Daoy (cell line): ENCODE measurements at regions not wholly inside any gene's neighbourhood (a gene's known extent, or its start where the extent isn't known, plus 50 kb on each side); places are given as distances from the start of the nearest gene placed in this dataset.
A peak's percentile ranks its signal among the peaks of the same experiment; 100 is the strongest.

ENCODE experiments used
- DNase-seq: peaks from one replicate; pipeline ENCODE4 v3.0.0-alpha.2; 2015; ENCODE audit warnings: low read depth

DNA sequence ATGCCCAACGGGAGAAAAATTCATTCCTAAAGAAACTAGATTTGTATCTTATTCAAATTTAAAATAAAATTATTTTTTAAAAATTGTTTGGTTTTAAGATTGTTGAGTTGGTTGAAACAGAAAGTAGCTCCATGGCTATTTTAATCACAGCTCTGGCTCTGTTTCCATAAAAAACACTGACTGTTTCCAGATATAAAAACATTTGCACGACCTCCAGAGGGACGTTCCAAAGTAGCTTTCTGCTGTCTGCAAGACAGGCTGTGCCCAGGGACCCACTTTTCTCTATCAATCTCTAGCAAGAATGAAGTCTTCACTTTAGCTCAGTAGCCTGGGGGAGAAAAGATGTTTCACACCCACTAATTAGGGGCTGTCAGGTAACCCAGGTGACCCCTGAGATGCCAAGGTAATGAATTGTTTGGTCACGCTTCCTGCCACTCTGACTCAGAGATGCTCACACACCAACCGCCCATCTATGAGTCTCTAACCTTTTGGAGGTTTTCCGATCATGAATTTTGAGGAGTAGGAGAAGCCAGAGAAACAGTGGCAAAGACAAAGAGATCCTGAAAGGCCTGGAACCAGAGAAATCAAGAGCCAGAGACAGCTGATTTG is 220.1 kb upstream of the SOX9 start:
- peak; percentile 78 for DNase-seq

DNA sequence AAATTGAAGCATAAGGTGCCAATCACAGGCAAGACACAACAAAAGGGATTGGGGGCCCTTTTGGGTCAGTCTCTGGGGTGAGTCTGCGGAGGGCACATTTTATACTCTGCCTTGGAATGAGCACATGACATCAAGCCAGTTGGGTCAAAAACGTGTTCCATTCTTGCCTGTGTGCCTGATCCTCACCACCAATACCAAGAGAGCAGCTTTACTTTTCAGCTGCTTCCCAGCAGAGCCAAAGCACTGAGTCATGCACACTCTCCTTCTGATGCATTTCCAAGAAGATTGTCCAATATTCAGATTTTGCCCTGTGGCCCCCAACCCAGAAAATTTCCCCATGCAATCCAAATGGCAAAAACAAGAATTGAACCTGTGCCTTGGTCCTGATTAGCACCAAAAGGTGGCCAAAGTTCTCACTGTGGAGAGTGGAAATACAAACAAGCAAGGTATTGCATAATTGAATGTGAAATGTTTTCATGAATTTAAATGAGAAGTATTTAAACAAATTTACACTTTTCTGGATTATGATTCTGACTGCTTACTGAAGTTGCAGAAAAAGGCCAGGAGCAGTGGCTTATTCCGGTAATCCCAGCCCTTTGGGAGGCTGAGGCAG is 217.8 kb upstream of the SOX9 start:
- no peak for DNase-seq

DNA sequence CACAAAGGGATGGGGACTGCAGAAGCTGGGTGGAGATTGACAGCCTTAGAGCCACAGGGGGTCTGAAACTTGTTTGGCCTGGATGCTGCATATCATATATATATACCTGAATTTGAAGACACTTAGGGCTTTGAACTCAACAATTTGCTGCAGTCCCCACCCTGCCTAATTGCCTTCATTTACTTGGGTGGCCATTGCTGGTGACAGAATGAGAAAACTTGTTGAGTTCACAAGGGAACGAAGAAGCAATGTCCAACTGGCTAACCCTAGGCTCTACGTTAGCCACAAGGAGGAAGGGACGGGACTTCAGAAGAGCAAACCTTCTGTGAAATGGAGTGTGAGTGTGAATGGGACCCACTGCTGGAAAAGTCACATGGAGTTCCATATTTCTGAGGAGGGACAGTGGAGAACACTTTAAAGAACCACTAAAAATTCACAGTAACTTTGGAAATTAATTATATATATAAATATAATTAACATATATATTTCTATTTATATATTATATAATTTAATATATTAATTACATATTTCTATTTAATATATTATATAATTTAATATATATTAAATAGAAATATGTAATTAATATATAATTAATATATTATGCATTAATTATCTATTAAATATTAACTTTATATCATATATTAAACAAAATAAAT is 215.3 kb upstream of the SOX9 start:
- no peak for DNase-seq

DNA sequence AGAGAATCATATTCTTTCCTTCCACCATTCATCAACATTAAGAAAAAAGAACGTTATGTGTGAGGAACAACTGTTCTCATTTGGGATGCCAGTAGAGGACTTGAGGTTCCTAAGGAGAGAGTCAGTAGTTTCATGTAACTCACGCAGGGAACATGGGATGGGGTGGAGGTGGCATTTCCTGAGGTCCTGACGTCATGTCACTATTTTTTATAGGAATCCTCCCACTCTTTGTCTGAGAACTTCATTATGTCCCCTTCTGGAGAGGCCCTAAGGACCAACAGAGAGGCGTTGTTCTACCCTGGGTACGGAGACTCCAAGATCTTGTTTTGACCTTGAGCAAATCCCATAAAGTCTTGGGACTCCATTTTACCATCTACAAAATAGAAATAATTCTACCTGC is 211.7 kb upstream of the SOX9 start:
- no peak for DNase-seq

DNA sequence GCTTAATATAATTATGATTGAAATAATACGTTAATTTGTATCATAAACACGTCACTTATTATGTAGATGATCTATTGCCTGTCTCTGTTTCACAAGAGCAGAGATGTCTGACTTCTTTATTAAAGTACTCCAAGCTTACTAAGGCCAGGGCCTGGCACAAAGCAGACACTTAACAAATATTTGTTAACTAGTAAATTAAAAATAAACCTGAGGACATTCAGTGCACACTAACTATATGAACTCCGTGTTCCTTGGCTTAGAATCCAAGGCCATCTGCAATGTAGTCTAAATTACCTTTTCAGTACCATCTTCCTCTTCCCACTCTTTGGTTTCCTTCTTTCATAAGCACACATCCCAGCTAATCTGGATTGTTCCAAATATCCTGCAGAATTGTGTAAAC is 210.8 kb upstream of the SOX9 start:
- DNase-seq = no peak

DNA sequence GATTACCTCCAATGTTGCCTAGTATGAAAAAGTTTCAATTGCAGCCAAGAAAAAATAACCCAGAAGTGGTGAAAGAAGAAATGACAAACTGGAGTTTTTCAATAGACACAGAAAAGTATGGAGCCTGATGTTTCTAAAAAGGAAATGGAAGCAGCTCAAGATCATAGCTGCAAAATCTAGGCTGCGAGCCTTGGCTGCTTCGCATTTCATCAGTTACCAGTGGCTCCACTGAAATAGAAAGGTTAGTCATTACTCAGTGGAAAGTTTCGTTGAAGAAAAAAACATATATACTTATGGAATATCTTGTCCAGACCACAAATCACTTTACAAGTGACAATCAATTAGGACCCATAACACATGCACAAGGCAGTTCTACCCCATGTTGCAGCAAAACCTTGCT is 206.8 kb upstream of the SOX9 start:
- no peak for DNase-seq

DNA sequence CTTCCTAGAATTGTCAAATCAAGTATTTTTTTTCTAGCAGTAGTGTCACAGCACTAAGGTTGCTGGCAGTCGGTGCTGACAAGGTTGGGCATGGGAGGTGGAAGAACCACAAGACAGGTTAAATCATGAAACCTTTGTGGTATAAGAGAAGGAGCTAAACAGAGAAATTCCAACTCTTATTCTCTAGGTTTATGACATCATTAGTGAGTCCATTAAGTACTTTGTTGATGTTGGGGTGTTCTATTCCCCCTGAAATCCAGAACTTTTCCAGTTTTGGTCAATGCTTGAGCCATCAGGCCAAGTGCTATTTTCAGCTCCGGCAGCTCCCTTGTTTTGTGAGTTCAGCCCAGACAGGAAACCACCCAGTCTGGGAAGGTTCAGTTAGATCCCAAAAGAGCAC is 206.0 kb upstream of the SOX9 start:
- no peak for DNase-seq

DNA sequence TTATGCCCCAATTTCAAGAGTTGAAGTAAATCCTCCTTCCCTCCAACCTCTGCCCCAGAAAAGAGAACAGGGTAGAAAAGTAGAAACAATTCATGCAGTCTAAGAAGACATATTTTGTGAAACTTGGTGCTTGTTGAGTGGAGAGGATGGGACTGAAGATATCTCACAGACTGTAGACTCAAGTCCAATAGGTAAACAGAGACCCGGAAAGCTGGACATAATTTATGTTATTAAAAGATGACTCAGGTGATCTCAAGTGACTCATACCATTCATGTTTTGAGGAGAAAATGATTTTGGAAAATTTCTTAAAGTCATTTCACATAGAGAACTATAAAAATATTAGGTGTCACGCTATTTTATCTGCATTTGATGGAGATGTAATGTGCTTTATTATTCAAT is 203.1 kb upstream of the SOX9 start:
- no peak for DNase-seq

DNA sequence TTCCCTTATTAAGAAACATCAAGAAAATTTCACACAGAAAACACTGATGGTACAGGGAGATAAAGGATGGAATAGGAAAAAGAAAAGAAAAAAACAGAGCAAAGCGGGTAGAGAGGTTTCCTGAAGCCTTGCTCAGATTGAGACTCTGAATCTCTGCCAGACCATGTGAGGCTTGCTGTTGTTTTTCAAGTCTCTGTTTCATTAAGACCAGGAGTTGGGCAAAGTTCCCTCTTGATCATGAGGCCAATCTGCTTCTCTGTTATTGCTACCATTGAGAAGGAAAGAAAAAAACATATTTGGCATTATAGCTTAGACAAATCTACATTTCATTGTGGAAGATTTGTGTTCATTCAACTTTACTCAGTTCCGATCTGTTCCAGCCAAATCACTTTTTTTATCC is 201.6 kb upstream of the SOX9 start:
- DNase-seq = no peak

DNA sequence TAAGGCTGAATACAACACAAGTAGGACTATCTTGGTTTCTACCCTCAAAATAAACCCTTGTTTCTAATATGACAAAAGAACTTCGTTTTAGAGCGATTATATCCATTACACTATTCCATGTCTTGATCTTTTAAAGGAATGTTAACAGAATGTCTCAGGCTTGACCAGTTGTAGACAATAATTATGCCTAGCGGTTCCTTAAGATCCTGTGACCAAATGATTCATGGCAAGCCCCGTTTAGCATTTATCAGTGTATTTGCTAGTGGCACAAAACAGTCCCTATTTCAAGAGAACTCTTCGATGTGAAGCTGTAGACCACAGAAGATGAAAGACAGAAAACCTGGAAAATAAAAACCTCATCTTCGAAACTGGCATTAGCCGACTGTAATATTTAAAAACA is 200.9 kb upstream of the SOX9 start:
- no peak for DNase-seq

DNA sequence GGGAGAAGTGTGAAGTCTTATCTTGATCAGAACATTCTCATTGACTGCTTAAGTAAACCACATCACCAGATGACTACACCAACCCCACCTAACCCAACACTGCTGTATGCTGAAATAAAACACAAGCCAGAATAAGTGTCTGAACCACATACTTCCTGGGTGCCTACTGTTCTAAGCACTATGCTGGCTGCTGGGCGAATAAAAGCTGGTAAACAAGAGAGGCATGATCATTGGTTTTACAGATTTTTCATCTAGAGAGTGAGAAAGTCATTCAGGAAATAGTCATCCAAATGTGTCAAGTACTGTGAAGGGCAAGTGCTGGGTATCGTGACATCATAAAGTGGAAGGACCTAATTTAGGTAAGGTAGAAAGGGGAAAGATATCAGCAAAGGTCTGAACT is 199.0 kb upstream of the SOX9 start:
- peak; percentile 24 for DNase-seq

DNA sequence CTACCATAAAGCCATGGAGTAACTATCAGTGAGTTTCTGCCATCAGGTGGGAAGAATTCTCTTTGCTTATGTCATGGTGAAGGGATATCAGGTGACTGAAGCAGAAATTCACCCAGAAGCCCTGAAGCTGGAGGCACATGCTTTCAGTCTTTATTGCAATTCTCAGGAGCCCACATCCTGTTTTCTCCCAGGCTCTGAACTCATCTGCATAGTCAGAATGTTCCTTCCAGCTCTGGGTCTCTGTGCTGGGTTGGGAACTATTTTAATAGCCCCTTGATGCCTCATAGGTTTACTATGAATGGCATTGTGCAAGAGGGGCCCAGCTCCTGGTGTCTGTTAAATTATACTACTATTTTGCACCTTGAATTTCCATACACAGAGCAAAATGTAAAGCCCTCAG is 198.4 kb upstream of the SOX9 start:
- peak; percentile 85 for DNase-seq

DNA sequence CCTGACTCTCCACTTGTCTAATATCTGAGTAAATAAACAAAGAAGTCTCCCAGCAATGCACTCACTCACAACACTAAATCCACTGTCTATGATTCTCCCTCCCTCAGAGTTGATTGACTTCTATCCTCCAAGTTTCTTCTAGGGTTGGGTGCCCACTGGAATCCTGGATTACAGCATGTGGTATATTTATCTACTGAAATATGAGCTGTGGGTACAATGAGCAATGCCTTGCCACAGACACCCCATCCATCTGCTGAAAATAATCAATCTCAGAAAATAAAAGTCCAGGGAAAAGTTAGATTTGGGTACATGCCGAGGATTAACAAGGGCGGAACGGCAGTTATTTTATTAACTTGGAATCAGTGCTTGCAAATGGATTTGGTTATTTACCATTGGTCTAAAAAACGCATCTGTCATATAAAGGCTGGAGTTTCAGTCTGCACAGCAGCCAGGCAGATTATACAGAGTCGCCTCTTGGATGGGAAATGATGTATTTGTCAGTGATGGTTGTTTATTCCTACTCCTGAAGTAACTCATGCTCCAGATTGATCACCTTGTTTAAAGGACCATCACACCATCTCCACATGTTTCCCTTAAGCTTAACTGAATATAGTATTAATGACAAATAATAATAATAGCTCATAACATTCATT is 193.9 kb upstream of the SOX9 start:
- peak; percentile 58 for DNase-seq

DNA sequence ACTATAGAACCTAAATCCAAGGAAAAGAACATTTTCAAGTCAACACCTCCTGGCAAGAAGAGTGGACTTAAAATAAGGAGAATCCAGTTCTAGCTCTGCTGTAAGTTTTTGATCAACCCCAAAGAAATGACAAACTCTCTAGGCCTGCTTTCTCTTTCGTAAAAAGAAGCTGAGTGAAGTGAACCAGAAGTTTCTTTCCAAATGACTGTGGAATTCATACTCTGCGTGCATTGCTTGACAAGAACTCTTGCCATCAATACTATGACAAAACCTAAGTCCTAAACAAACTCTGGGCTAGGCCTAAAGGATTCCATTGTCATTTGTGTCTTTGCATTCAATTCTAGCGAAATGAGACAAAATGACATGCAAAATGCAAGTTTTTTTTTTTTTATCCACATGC is 187.5 kb upstream of the SOX9 start:
- DNase-seq = no peak

DNA sequence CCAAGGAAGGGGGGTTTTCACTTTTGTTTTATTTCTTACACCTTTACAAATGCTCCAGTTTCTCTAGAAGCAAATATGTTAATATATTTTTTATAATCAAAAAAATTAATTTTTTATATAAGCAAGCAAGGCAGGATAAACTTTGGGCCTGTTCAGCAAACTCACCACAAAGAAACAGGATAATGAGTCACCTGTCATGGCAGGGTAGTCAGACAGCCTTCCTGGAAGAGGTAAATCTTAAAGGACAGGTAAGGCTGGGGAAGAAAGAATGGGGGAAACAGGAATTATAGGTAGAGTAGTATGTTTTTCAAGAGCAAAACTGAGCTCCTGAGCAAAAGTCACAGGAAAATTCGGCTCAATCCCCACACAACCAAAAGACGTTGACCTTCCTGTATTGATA is 186.3 kb upstream of the SOX9 start:
- DNase-seq = no peak

DNA sequence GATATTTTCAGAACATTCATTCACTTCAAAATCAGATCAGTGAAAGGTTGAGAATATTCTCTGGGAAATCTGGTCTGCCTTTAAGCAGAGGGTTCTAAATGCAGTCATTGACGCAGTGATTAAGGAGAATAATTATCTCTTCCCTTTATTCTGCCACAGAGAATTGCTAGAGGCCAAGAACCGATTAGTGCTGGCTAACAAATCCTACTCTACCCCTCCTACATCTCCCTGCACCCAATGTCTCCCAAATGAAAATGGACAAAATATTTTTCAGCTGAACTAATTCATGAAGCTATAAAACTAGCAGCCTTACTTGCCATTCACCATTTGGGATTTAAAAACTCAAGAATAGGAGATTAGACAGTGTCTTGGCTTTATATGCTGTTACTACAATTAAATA is 185.5 kb upstream of the SOX9 start:
- DNase-seq = no peak

DNA sequence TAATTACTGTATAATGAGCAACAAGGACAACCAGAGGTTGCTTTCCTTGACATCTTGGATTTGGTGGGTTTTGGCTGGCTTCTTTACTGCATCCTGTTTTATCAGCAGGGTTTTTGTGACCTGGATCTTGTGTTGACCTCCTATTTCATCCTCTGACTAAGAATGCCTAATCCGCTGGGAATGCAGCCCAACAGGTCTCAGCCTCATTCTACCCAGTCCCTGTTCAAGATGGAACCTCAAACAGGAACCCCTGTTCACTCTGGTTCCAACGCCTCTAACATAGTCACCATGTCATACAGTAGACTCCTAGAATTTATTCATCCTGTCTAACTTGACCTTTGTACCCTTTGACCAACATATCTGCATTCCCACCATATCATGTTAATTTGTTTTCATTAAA is 183.8 kb upstream of the SOX9 start:
- no peak for DNase-seq

DNA sequence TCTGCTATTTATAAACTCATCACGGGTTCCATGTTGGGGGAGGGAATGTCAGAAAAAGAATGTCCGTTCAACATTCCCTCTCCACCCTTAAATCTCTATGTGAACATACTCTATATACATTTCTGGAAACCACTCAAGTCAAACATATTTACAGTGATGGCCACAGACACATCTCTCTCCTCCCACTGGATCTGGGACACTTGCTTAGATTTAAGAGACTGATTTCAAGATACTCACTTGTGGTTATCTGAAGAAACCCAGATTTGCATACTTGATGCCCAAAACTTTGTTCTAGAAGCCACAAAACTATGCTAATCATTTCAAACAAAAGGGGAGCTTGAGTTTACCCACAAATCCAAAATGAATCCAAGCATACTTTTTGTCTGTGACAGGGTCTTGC is 182.9 kb upstream of the SOX9 start:
- DNase-seq = no peak

DNA sequence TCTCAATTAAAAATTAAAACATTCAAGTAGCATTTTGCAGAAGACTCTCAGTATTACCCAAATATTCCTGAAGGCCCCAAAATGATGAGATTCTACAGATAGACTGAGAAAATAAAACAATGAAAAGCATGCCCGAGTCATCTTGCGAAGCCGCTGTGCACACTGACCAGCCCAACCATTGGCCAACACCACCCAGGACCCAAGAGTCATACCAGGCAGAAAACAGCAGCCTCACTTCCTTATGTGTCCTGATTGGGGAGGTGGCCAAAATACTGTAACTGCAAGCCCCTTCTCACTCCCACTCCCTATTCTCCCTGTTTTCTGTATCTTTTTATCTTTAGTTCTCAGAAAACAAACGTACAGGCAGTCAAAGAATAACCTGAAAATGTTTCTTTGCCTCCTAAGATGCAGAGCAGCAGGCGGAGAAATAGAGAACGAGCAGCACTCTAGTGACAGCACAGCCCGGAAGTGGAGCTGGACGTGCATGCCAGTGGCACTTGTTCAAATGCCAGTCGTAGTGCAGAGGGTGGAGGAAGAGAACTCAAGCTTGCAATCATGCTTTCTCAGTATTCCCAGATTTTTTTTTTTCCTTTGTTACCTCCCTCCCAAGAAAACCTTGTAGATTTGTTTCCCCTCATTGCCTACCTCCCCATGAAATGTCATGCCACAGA is 182.3 kb upstream of the SOX9 start:
- DNase-seq = no peak

DNA sequence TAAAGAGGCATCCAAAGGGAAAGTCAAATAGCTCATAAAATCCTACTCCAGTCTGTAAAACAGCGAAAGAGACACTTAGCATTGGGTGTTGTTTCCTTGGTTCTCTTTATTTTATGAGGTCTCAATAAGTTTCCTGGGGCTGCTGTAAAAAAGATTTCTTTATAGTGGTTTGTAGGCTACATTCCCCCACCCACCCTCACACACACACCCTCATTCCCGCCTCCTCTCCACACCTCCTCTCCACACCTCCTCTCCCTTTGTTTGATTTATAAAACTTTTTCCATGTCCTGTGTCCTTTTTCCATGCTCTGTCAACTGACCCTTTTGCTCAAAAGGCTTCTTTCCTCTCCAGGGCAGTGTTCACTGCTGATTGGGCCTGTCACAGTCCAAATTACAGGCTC is 178.9 kb upstream of the SOX9 start:
- no peak for DNase-seq

DNA sequence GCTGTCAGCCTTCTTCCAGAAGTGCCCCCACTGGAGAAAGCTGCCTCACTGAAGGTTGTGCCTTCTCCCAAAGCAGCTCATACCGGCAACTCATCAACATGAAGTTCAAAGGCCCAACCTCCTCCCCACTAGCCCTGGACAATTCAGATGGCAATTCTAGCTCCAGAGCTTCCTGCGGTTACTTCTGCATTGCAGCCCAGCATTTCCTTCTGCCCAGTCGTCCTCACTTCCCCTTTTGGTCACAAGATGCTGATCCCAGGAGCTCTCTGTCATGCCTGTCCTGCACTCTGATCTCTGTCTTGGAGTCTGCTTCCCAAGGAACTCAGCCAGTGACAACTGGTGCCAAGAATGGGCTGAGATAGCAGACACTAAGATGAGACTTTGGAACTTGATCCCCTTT is 178.2 kb upstream of the SOX9 start:
- no peak for DNase-seq

DNA sequence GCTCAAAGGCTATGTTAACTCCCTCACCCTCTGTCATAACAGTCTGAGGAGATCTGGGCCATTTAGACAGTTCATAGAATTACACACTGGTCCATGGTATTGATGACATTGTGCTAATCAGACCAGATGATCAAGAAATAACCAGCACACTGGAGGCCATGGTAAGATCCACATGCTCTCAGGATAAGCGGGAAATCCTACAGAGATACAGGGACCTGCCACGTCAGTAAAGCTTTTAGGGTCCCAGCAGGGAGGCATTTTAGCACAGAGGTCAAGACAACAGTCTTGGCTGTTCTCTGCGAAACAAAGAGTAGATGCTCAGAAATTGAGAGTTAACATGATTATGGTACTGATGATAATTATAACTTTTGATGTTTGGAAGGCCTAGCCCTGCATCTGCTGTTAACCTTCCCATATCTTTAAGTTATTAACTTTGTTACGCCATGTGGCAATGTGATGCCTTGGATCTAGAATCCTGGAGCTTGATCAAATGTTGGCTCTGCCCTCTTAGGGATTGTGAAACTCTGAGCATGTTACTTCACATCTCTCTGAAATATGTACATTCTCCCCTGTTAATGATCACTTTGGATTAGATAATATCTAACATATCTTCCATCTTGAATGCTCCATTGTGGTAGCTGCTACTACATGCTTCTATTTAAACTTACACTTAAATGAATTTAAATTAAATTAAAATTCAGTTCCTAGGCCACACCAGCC is 172.0 kb upstream of the SOX9 start:
- no peak for DNase-seq
